NCI-H1417 (cell line): ENCODE measurements at regions not wholly inside any gene's neighbourhood (a gene's known extent, or its start where the extent isn't known, plus 50 kb on each side); places are given as distances from the start of the nearest gene placed in this dataset.
A peak's percentile ranks its signal among the peaks of the same experiment; 100 is the strongest.
"Not testable (repeated sequence)": the region's sequence is repeated elsewhere in the genome, so short reads cannot be mapped to it uniquely, and the experiment has no call there.

Experiments
- DNase-seq, 3 experiments: peaks; one replicate each; lab custom pipeline; 2025; lab: John Stamatoyannopoulos, UW

- DNase-seq, result no peak
Measured at GRCh38 chr3:147471741-147472140, 62.6 kb downstream of the ZIC1 start.

- DNase-seq, result no peak
Measured at GRCh38 chr3:147472846-147473245, 63.7 kb downstream of the ZIC1 start.

GRCh38 chr3:147483145-147483544, 74.0 kb downstream of the ZIC1 start:
- no peak for DNase-seq

GRCh38 chr3:147483578-147483977, 74.4 kb downstream of the ZIC1 start:
- DNase-seq, result no peak

- DNase-seq, result no peak
Measured at GRCh38 chr3:147493065-147493464, 83.9 kb downstream of the ZIC1 start.

- peak in 2 of 3 experiments; percentile 9 to 61 for DNase-seq
Measured at GRCh38 chr3:147493666-147494065, 84.5 kb downstream of the ZIC1 start.

- no peak for DNase-seq
Measured at GRCh38 chr3:147497286-147497685, 88.1 kb downstream of the ZIC1 start.

GRCh38 chr3:147507638-147508286, 98.6 kb downstream of the ZIC1 start:
- no peak for DNase-seq

- DNase-seq, result no peak
Measured at GRCh38 chr3:147509448-147509847, 100.3 kb downstream of the ZIC1 start.

GRCh38 chr3:147513785-147514184, 104.6 kb downstream of the ZIC1 start:
- DNase-seq, result no peak

GRCh38 chr3:147514366-147515160, 105.4 kb downstream of the ZIC1 start:
- DNase-seq, result no peak

- no peak for DNase-seq
Measured at GRCh38 chr3:147518465-147518864, 109.3 kb downstream of the ZIC1 start.

- no peak for DNase-seq
Measured at GRCh38 chr3:147521646-147522045, 112.5 kb downstream of the ZIC1 start.

- not testable (repeated sequence) for DNase-seq
Measured at GRCh38 chr3:147522780-147523179, 113.6 kb downstream of the ZIC1 start.

GRCh38 chr3:147529551-147529950, 120.4 kb downstream of the ZIC1 start:
- no peak for DNase-seq

GRCh38 chr3:147538034-147538433, 128.9 kb downstream of the ZIC1 start:
- DNase-seq, result no peak

- peak in 1 of 3 experiments; percentile 5 for DNase-seq
Measured at GRCh38 chr3:147540921-147541320, 131.8 kb downstream of the ZIC1 start.

- DNase-seq, result no peak
Measured at GRCh38 chr3:147544290-147544689, 135.1 kb downstream of the ZIC1 start.

GRCh38 chr3:147551491-147551890, 142.3 kb downstream of the ZIC1 start:
- DNase-seq, result no peak

- peak in 1 of 3 experiments; percentile 22 for DNase-seq
Measured at GRCh38 chr3:147554332-147554731, 145.2 kb downstream of the ZIC1 start.

- no peak for DNase-seq
Measured at GRCh38 chr3:147572970-147573340, 163.8 kb downstream of the ZIC1 start.

- DNase-seq, result peak in 1 of 3 experiments; percentile 22
Measured at GRCh38 chr3:147574621-147575020, 165.5 kb downstream of the ZIC1 start.

- DNase-seq, result no peak
Measured at GRCh38 chr3:147575391-147575790, 166.2 kb downstream of the ZIC1 start.

GRCh38 chr3:147582642-147583041, 173.5 kb downstream of the ZIC1 start:
- no peak for DNase-seq
